SK-N-SH treated with all-trans-retinoic acid at 6 μM for 48 hours (cell line): ENCODE measurements at regions not wholly inside any gene's neighbourhood (a gene's known extent, or its start where the extent isn't known, plus 50 kb on each side); places are given as distances from the start of the nearest gene placed in this dataset.

Source experiments
- ATAC-seq: fragments of 200-7000 bp; cut with Tn5 transposase; 3 replicates; pipeline ENCODE4 v1.9.1; 2020; ENCODE audit warnings: mild to moderate bottlenecking, moderate library complexity
- ARNTL ChIP-seq: fragments of 450-650 bp; formaldehyde crosslinking; IDR thresholded peaks from 2 replicates; pipeline ENCODE4 v1.5.0; 2020; ENCODE audit warnings: low read depth, mild to moderate bottlenecking, moderate library complexity, borderline replicate concordance
- BACH2 ChIP-seq: fragments of 250-450 bp; sonication (Bioruptor Pico); IDR thresholded peaks from 2 replicates; pipeline ENCODE4 v1.9.0; 2021; ENCODE audit warnings: mild to moderate bottlenecking, borderline replicate concordance
- CSDC2 ChIP-seq: fragments of 250-450 bp; sonication (Bioruptor Pico); IDR thresholded peaks from 2 replicates; pipeline ENCODE4 v1.5.0; 2020; ENCODE audit warnings: mild to moderate bottlenecking, moderate library complexity
- ESRRG ChIP-seq: fragments of 250-450 bp; sonication (Bioruptor Pico); IDR thresholded peaks from 2 replicates; pipeline ENCODE4 v1.6.1; 2021; ENCODE audit warnings: mild to moderate bottlenecking
- GLIS3 ChIP-seq: fragments of 250-450 bp; sonication (Bioruptor Pico); IDR thresholded peaks from 2 replicates; pipeline ENCODE4 v1.5.0; 2020; ENCODE audit warnings: mild to moderate bottlenecking, moderate library complexity
- PPARA ChIP-seq: fragments of 250-450 bp; sonication (Bioruptor Pico); IDR thresholded peaks from 2 replicates; pipeline ENCODE4 v1.5.0; 2020; ENCODE audit warnings: mild to moderate bottlenecking, borderline replicate concordance
- RARB ChIP-seq: fragments of 250-450 bp; sonication (Bioruptor Pico); IDR thresholded peaks from 2 replicates; pipeline ENCODE4 v1.8.0; 2021; ENCODE audit warnings: mild to moderate bottlenecking, moderate library complexity
- SNAI2 ChIP-seq: fragments of 250-450 bp; sonication (Bioruptor Pico); IDR thresholded peaks from 2 replicates; pipeline ENCODE4 v1.5.0; 2020; ENCODE audit warnings: mild to moderate bottlenecking, moderate library complexity
- TCF4 ChIP-seq: fragments of 250-450 bp; sonication (Bioruptor Pico); IDR thresholded peaks from 2 replicates; pipeline ENCODE4 v1.8.0; 2021; ENCODE audit warnings: mild to moderate bottlenecking, moderate library complexity, borderline replicate concordance
- TOX ChIP-seq: fragments of 250-450 bp; sonication (Bioruptor Pico); IDR thresholded peaks from 2 replicates; pipeline ENCODE4 v1.8.0; 2021; ENCODE audit warnings: mild to moderate bottlenecking, moderate library complexity, borderline replicate concordance
- TSHZ2 ChIP-seq: fragments of 250-450 bp; sonication (Bioruptor Pico); IDR thresholded peaks from 2 replicates; pipeline ENCODE4 v1.5.0; 2020; ENCODE audit warnings: mild to moderate bottlenecking, moderate library complexity
- ZC3H10 ChIP-seq: fragments of 250-450 bp; sonication (Bioruptor Pico); IDR thresholded peaks from 2 replicates; pipeline ENCODE4 v1.5.1; 2021; ENCODE audit warnings: mild to moderate bottlenecking, moderate library complexity
- ZFP30 ChIP-seq: fragments of 450-650 bp; formaldehyde crosslinking; IDR thresholded peaks from 2 replicates; pipeline ENCODE4 v1.5.0; 2022; ENCODE audit warnings: mild to moderate bottlenecking, moderate library complexity
- ZNF565 ChIP-seq: fragments of 450-650 bp; formaldehyde crosslinking; conservative IDR thresholded peaks from 2 replicates; pipeline ENCODE4 v1.5.0; 2020; ENCODE audit warnings: low read depth, mild to moderate bottlenecking, moderate library complexity
- ZNF70 ChIP-seq: fragments of 450-650 bp; formaldehyde crosslinking; IDR thresholded peaks from 2 replicates; pipeline ENCODE4 v1.5.0; 2020; ENCODE audit warnings: mild to moderate bottlenecking, moderate library complexity
- ZNF8 ChIP-seq: fragments of 450-650 bp; formaldehyde crosslinking; IDR thresholded peaks from 2 replicates; pipeline ENCODE4 v1.5.0; 2020; ENCODE audit warnings: mild to moderate bottlenecking, moderate library complexity
- TF ChIP-seq, protein P1 (sequence below): fragments of 250-450 bp; sonication (Bioruptor Pico); IDR thresholded peaks from 2 replicates; pipeline ENCODE4 v1.8.0; 2020; ENCODE audit warnings: mild to moderate bottlenecking, moderate library complexity, borderline replicate concordance
- TF ChIP-seq, protein P2 (sequence below): fragments of 250-450 bp; sonication (Bioruptor Pico); IDR thresholded peaks from 2 replicates; pipeline ENCODE4 v1.5.1; 2020; ENCODE audit warnings: low read depth, mild to moderate bottlenecking, moderate library complexity
- TF ChIP-seq, protein P3 (sequence below): fragments of 250-450 bp; sonication (Bioruptor Pico); IDR thresholded peaks from 2 replicates; pipeline ENCODE4 v1.5.1; 2021; ENCODE audit warnings: mild to moderate bottlenecking, moderate library complexity
- TF ChIP-seq, protein P4 (sequence below): fragments of 250-450 bp; sonication (Bioruptor Pico); IDR thresholded peaks from 2 replicates; pipeline ENCODE4 v1.8.0; 2021; ENCODE audit warnings: low read depth, mild to moderate bottlenecking, moderate library complexity, borderline replicate concordance

DNA sequence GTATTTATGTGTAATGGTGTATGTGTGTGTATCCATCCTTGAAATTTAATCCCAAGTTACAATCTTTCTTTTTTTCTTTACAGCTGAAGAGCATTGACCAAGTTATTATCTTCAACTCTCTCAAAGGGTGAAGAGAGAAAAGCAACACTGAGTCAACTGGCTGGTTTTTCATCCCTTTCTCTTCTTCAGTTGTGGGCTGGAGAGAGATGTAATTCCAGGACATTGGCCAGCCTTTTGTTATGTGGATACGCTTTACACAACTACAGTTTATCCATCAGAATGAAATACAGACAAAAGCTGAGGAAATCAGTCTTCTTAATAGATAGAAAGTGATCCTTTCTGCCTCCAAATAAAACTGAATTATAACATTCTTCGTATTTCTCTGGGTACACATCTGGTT is 357.0 kb upstream of the NCAM2 start:
- no peak for ATAC-seq
- TF ChIP-seq ARNTL (CRISPR knock-in tag) (no peak), ZNF565 (CRISPR knock-in tag) (no peak), ZFP30 (no peak), BACH2 (no peak), RARB (CRISPR knock-in tag) (no peak), PPARA (CRISPR knock-in tag) (no peak), ZNF8 (CRISPR knock-in tag) (no peak), SNAI2 (CRISPR knock-in tag) (no peak), TCF4 (CRISPR knock-in tag) (no peak), TSHZ2 (no peak), CSDC2 (CRISPR knock-in tag) (no peak), ZNF70 (CRISPR knock-in tag) (no peak)
- TF ChIP-seq, protein P1, sequence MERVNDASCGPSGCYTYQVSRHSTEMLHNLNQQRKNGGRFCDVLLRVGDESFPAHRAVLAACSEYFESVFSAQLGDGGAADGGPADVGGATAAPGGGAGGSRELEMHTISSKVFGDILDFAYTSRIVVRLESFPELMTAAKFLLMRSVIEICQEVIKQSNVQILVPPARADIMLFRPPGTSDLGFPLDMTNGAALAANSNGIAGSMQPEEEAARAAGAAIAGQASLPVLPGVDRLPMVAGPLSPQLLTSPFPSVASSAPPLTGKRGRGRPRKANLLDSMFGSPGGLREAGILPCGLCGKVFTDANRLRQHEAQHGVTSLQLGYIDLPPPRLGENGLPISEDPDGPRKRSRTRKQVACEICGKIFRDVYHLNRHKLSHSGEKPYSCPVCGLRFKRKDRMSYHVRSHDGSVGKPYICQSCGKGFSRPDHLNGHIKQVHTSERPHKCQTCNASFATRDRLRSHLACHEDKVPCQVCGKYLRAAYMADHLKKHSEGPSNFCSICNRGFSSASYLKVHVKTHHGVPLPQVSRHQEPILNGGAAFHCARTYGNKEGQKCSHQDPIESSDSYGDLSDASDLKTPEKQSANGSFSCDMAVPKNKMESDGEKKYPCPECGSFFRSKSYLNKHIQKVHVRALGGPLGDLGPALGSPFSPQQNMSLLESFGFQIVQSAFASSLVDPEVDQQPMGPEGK = no peak
- TF ChIP-seq, protein P2, sequence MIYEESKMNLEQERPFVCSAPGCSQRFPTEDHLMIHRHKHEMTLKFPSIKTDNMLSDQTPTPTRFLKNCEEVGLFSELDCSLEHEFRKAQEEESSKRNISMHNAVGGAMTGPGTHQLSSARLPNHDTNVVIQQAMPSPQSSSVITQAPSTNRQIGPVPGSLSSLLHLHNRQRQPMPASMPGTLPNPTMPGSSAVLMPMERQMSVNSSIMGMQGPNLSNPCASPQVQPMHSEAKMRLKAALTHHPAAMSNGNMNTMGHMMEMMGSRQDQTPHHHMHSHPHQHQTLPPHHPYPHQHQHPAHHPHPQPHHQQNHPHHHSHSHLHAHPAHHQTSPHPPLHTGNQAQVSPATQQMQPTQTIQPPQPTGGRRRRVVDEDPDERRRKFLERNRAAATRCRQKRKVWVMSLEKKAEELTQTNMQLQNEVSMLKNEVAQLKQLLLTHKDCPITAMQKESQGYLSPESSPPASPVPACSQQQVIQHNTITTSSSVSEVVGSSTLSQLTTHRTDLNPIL (CRISPR knock-in tag) = no peak
- TF ChIP-seq, protein P3, sequence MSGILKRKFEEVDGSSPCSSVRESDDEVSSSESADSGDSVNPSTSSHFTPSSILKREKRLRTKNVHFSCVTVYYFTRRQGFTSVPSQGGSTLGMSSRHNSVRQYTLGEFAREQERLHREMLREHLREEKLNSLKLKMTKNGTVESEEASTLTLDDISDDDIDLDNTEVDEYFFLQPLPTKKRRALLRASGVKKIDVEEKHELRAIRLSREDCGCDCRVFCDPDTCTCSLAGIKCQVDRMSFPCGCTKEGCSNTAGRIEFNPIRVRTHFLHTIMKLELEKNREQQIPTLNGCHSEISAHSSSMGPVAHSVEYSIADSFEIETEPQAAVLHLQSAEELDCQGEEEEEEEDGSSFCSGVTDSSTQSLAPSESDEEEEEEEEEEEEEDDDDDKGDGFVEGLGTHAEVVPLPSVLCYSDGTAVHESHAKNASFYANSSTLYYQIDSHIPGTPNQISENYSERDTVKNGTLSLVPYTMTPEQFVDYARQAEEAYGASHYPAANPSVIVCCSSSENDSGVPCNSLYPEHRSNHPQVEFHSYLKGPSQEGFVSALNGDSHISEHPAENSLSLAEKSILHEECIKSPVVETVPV (CRISPR knock-in tag) = no peak

DNA sequence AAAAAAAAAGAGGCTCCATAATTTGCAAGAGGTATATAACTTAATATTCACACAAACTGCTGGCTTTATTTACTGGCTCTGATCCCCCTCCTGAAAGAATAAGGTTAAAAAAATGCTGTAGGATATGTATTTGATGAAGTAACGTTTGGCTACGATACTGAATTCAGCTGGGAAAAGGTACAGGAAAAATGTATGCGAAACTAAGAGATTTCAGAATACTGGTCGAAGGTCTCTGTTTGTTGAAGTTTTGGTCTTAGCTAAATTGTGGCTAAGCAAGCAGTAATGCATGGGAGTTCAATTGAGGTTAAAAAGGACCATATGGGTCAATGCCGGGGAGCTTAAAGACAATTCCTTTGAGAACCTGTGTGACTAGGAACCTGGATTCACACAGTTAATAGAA is 355.5 kb upstream of the NCAM2 start:
- ATAC-seq = no peak
- TF ChIP-seq, protein P2 (CRISPR knock-in tag) = no peak
- TF ChIP-seq TCF4 (CRISPR knock-in tag) (no peak), BACH2 (no peak), SNAI2 (CRISPR knock-in tag) (no peak), ZC3H10 (CRISPR knock-in tag) (no peak), PPARA (CRISPR knock-in tag) (no peak), ZNF8 (CRISPR knock-in tag) (no peak), ZNF70 (CRISPR knock-in tag) (no peak), ESRRG (CRISPR knock-in tag) (no peak), GLIS3 (CRISPR knock-in tag) (no peak), CSDC2 (CRISPR knock-in tag) (no peak)
- TF ChIP-seq, protein P4, sequence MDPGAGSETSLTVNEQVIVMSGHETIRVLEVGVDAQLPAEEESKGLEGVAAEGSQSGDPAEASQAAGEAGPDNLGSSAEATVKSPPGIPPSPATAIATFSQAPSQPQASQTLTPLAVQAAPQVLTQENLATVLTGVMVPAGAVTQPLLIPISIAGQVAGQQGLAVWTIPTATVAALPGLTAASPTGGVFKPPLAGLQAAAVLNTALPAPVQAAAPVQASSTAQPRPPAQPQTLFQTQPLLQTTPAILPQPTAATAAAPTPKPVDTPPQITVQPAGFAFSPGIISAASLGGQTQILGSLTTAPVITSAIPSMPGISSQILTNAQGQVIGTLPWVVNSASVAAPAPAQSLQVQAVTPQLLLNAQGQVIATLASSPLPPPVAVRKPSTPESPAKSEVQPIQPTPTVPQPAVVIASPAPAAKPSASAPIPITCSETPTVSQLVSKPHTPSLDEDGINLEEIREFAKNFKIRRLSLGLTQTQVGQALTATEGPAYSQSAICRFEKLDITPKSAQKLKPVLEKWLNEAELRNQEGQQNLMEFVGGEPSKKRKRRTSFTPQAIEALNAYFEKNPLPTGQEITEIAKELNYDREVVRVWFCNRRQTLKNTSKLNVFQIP = no peak
- TF ChIP-seq, all 23 proteins: peak for 0

GRCh38 chr21:20644552-20644951 is 353.7 kb upstream of the NCAM2 start:
- TF ChIP-seq ZC3H10 (CRISPR knock-in tag) (no peak), PPARA (CRISPR knock-in tag) (no peak), TOX (CRISPR knock-in tag) (no peak)
- no peak for ATAC-seq
